Caco-2 (cell line): ENCODE measurements at regions not wholly inside any gene's neighbourhood (a gene's known extent, or its start where the extent isn't known, plus 50 kb on each side); places are given as distances from the start of the nearest gene placed in this dataset.

ENCODE experiments used
- BruUV-seq: library from RNA; stranded (reverse); fragments of 400-500 nt; replicated peaks from 2 replicates; lab custom pipeline; 2021; lab: Mats Ljungman, UMichigan
- CTCF ChIA-PET: fragments of 300-600 bp; sonication (Branson Sonifier 250); formaldehyde crosslinking; loops from one replicate; lab custom pipeline; 2022; ENCODE audit warnings: antibody characterized with exemption; lab: Charles Lee
- POLR2A ChIA-PET: fragments of 300-600 bp; sonication (Branson Sonifier 250); formaldehyde crosslinking; loops from one replicate; lab custom pipeline; 2022; ENCODE audit warnings: antibody characterized with exemption; lab: Charles Lee
- DNase-seq, 2 experiments: peaks; one replicate each; pipeline versions ENCODE4 v3.0.0 to v3.0.0-alpha.2; 2020 to 2022
- H3K27me3 ChIP-seq: replicated peaks from 2 replicates; pipeline ENCODE4 v1.6.0; 2011; ENCODE audit warnings: low read length; ENCODE audit not compliant: control insufficient read depth, insufficient read depth
- H3K36me3 ChIP-seq: 2 replicates; pipeline ENCODE4 v1.5.1; 2011; ENCODE audit warnings: low read length; ENCODE audit not compliant: control insufficient read depth, insufficient read depth
- H3K4me1 ChIP-seq: fragments of 250-450 bp; sonication (Bioruptor Pico); 2 replicates; pipeline ENCODE4 v1.5.1; 2020; ENCODE audit warnings: mild to moderate bottlenecking
- H3K4me3 ChIP-seq: 2 replicates; pipeline ENCODE4 v1.5.1; 2011; ENCODE audit warnings: low read depth, mild to moderate bottlenecking, control low read depth, low read length
- H3K9me3 ChIP-seq: fragments of 250-450 bp; sonication (Bioruptor Pico); 2 replicates; pipeline ENCODE4 v1.5.1; 2020; ENCODE audit warnings: mild to moderate bottlenecking, moderate library complexity
- H3K27ac Mint-ChIP-seq: one replicate; pipeline ENCODE4 v1.8.0; 2022; ENCODE audit warnings: mixed read lengths; ENCODE audit not compliant: unreplicated experiment
- H3K27me3 Mint-ChIP-seq: one replicate; pipeline ENCODE4 v1.8.0; 2022; ENCODE audit warnings: mixed read lengths; ENCODE audit not compliant: insufficient read depth, unreplicated experiment
- H3K36me3 Mint-ChIP-seq: one replicate; pipeline ENCODE4 v1.8.0; 2022; ENCODE audit warnings: mild to moderate bottlenecking, mixed read lengths; ENCODE audit not compliant: insufficient read depth, unreplicated experiment
- H3K4me1 Mint-ChIP-seq: one replicate; pipeline ENCODE4 v1.8.0; 2022; ENCODE audit warnings: low read depth, mixed read lengths; ENCODE audit not compliant: unreplicated experiment
- H3K4me3 Mint-ChIP-seq: one replicate; pipeline ENCODE4 v1.8.0; 2022; ENCODE audit warnings: mild to moderate bottlenecking, moderate library complexity, mixed read lengths; ENCODE audit not compliant: unreplicated experiment
- H3K9me3 Mint-ChIP-seq: one replicate; pipeline ENCODE4 v1.8.0; 2022; ENCODE audit warnings: mixed read lengths; ENCODE audit not compliant: unreplicated experiment
- CTCF ChIP-seq, 2 experiments: fragments of 200-600 bp in 1 of 2; IDR thresholded peaks; 1 replicate in 1 of 2; 2 replicates in 1 of 2; pipeline versions ENCODE4 v1.5.1 to v1.8.0; 2011 to 2022; ENCODE audit warnings: antibody characterized with exemption in 1 of 2, control low read depth in 1 of 2, inconsistent platforms in 1 of 2, low read depth in 1 of 2, low read length in 1 of 2, mild to moderate bottlenecking in 1 of 2, moderate library complexity in 1 of 2; ENCODE audit not compliant: insufficient read depth in 1 of 2, severe bottlenecking in 1 of 2, unreplicated experiment in 1 of 2
- intact Hi-C: fragments of 100-400 bp; cut with micrococcal nuclease; formaldehyde crosslinking; loops from one replicate; pipeline ENCODE4 v1.10.0; 2022; ENCODE audit not compliant: unreplicated experiment

- no peaks in the 10 kb centered on the region for H3K36me3 ChIP-seq
- Mint-ChIP-seq H3K27me3 (peaks cover 23% of the 10 kb centered on the region), H3K4me1 (peaks cover 9% of the 10 kb centered on the region), H3K9me3 (no peaks in the 10 kb centered on the region), H3K36me3 (peaks cover 4% of the 10 kb centered on the region), H3K27ac (no peak overlapping the region), H3K4me3 (no peak overlapping the region)
- DNase-seq: no peak
- ChIA-PET POLR2A (no interaction called here), CTCF (interaction anchor here (0.6 kb wide), 1 partner anchor 10 kb away, joined by 3 read pairs; no protein-coding TSS in a partner anchor)
- intact Hi-C loops: no loop called here
- H3K4me3 ChIP-seq: no peak overlapping the region
- no TSS peak for BruUV-seq
- H3K4me1 ChIP-seq: peaks cover 7% of the 10 kb centered on the region
- no peaks in the 10 kb centered on the region for H3K9me3 ChIP-seq
- 0 out of 2 replicates have a peak, but pooled peaks cover 4% of the 10 kb centered on the region for H3K27me3 ChIP-seq
- no peak for TF ChIP-seq CTCF (IDR thresholded peaks at IDR 0.05; ENCODE audit: insufficient read depth in 1 of 2, low read depth in 1 of 2, low read length in 1 of 2, severe bottlenecking in 1 of 2, unreplicated experiment in 1 of 2)
Measured at GRCh38 chr10:35881320-35881719, 239.2 kb upstream of the FZD8 start.

- Histone ChIP-seq H3K27me3 (no peaks in the 10 kb centered on the region), H3K9me3 (0 out of 2 replicates have a peak, but pooled peaks cover 5% of the 10 kb centered on the region), H3K4me3 (no peak overlapping the region), H3K4me1 (peaks cover 11% of the 10 kb centered on the region), H3K36me3 (no peaks in the 10 kb centered on the region)
- peaks cover under 1% of the 10 kb centered on the region for H3K27me3 Mint-ChIP-seq
- intact Hi-C loops: no loop called here
- no peaks in the 10 kb centered on the region for H3K9me3 Mint-ChIP-seq
- H3K4me3 Mint-ChIP-seq: no peak overlapping the region
- no peaks in the 10 kb centered on the region for H3K36me3 Mint-ChIP-seq
- ChIA-PET CTCF (no interaction called here), POLR2A (no interaction called here)
- no peak for TF ChIP-seq CTCF (IDR thresholded peaks at IDR 0.05; ENCODE audit: insufficient read depth in 1 of 2, low read depth in 1 of 2, low read length in 1 of 2, severe bottlenecking in 1 of 2, unreplicated experiment in 1 of 2)
- DNase-seq: no peak
- H3K27ac Mint-ChIP-seq: no peak overlapping the region
- no TSS peak for BruUV-seq
- H3K4me1 Mint-ChIP-seq: peaks cover 13% of the 10 kb centered on the region
Measured at GRCh38 chr10:35876248-35876647, 234.2 kb upstream of the FZD8 start.

- Mint-ChIP-seq H3K36me3 (no peaks in the 10 kb centered on the region), H3K9me3 (no peaks in the 10 kb centered on the region), H3K27me3 (no peaks in the 10 kb centered on the region), H3K4me3 (no peak overlapping the region), H3K27ac (no peak overlapping the region), H3K4me1 (peaks cover 13% of the 10 kb centered on the region)
- no peaks in the 10 kb centered on the region for H3K36me3 ChIP-seq
- BruUV-seq: no TSS peak
- no peak for DNase-seq
- ChIA-PET CTCF (no interaction called here), POLR2A (no interaction called here)
- H3K4me1 ChIP-seq: peaks cover 11% of the 10 kb centered on the region
- intact Hi-C loops: no loop called here
- no peak for TF ChIP-seq CTCF (IDR thresholded peaks at IDR 0.05; ENCODE audit: insufficient read depth in 1 of 2, low read depth in 1 of 2, low read length in 1 of 2, severe bottlenecking in 1 of 2, unreplicated experiment in 1 of 2)
- H3K27me3 ChIP-seq: no peaks in the 10 kb centered on the region
- no peak overlapping the region for H3K4me3 ChIP-seq
- 0 out of 2 replicates have a peak, but pooled peaks cover 5% of the 10 kb centered on the region for H3K9me3 ChIP-seq
Measured at GRCh38 chr10:35875016-35875676, 233.1 kb upstream of the FZD8 start.
